CD4-positive, alpha-beta T cell treated with Interleukin-12 subunit alpha and Interleukin-12 subunit beta, for 1 hour (primary cell): ENCODE measurements at regions not wholly inside any gene's neighbourhood (a gene's known extent, or its start where the extent isn't known, plus 50 kb on each side); places are given as distances from the start of the nearest gene placed in this dataset.
A peak's percentile ranks its signal among the peaks of the same experiment; 100 is the strongest.

ENCODE experiments used
- DNase-seq: peaks from one replicate; pipeline ENCODE4 v3.0.0-alpha.2; 2020

- DNase-seq, result no peak
These were observed 276.5 kb upstream of the ID2 start for GRCh38 chr2:8405334-8405733.

DNA sequence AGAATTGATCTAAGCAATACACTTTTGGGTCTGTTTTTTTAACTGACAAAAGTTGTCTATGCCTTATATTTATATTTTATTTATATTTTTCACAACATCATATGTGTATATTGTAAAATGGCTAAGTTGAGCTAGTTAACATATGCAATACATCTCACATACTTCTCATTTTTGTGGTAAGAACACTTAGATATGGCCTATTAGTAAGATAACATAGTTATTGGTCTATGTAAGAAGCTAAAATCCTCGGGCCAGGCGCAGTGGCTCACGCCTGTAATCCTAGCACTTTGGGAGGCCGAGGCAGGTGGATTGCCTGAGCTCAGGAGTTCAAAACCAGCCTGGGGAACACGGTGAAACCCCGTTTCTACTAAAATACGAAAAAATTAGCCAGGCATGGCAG, 275.6 kb upstream of the ID2 start:
- no peak for DNase-seq

GRCh38 chr2:8407332-8407731, 274.5 kb upstream of the ID2 start:
- DNase-seq, result no peak

DNA sequence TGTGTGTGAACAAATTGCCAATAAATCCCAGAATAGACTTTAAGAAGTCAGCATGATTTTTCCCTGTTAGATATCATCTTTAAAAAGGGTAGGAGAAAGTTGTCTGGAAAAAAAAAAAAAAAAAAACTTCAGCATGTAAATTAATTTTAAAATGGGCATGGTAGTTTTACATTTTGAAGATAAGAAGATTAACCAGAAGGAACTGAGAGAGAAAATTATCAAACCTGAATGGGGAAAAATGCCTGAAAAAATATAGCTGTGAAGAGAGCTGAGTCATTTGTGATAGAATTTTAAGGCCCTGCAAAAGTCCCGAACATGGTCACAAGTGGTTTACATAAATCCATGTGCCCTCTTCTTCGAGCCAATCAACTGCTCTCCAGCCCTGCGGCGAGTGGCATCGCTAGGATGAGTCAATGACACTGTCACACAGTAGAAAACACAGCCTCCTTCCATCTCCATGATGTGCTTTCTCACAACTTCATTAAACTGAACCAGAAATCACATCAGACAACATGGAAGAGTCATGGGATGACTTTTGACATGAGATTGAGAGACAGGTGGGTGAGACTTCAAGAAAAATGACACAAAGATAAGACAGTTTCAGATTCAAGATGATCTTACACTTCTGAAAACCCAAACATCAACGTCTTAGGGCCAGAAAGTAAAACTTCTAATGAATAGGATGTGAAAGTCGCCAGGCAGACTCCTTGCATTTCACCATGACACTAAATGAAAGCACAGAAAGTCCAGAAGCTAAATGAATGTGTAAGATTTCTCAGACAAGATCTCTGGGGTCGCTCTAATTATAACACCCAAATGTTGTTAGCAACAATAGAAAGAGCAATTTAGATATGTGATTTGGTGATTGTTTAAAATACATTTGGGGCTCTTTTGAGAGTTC, 273.0 kb upstream of the ID2 start:
- peak; percentile 54 for DNase-seq

DNA sequence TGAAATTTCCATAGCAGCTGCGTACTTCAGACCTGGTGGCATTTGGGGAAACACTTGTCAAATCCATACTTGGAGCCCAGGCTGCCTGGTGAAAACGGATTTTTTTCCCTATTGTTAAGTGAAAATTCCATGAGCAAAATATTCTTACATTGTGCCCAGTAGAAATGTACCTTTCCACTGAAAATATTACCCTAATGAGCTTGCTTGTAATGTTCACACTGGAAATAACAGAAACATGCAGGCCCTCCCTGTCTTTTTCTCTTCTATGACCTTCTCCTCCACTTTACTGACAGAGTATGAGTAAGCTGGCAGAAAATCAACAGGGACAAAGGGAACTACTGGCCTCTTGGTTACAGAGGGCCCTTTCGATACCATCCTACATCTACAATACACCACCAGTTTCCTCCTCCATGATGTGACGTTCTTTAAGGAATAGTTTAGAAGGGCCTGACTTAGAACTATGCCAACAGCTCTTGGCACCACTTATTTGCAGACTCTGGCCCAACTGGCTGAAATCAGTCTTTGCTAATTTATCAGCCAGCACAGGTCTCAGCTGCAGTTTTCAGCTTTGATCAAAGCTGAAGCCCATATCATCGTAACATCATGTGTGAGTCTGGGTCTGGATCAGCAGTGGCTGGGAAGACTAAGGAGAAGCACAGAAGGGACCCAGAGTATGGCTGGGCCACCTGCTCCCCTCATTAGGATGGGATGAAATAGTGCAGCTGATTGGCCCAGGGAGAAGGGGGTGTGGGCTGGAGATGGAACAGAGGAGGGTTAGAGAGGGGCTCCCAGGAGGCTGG, 272.2 kb upstream of the ID2 start:
- no peak for DNase-seq

DNA sequence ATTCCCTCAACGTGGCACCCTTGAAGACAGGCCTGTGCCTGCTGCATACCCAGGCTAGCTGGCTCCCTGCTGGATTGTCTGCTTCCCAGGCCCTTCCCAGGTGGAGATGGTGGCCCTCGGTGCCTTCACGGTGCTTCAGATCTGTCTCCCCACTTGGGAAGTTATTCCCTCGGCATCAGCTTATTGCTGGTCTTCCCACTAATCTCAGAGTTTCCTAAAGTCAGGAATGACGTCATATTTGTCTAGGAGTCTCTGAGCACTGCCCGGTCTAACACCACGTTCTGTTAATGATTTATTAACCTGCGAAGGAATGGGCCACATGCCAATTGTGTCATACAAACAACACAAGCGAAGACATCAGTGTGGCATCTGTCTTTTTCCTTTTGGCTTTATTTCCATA, 269.8 kb upstream of the ID2 start:
- DNase-seq, result no peak

- DNase-seq, result no peak
These were observed 269.3 kb upstream of the ID2 start for GRCh38 chr2:8412586-8412985.

GRCh38 chr2:8413589-8414135, 268.2 kb upstream of the ID2 start:
- DNase-seq, result no peak

DNA sequence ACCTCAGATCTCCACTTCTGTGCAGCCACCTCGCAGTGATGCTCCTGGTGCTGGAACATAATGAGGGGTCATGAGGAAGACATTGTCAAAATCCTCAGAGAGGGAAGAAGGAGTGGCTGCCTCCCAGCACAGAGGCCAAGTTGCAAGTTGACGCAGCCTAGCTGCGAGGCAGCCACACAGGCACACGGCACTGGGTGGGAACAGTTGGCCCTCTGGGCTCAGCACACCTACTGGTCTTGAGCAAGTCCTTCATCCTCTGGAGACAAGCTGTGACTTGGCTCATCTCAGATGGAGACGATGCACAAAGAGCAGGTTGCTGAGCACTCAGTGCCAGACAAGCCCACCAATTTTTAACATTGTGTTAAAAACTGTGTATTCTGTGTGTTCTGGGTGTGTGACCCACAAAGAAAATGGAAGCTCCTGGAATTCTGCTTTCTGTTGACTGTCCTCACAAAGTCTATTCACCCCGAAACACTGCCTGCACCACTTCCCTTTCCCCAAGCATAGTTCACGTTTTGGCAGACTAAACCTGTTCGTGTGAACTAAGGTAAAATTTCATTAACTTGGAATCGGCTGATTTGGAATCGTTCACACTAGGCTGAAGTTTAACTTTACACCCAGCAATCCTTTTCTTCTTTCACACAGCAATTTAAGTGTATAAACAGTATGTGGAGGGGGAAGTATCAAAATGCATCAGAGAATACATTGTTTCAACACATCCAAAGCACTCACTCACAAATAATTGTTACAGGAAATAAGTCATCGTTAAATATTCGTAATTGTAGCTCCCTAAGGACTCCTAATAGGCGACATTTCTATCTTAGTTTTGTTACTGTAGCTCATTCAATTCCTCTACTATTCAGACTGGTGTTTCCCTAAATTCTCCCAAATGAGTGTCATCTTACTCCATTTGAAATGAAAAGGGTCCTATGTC, 266.6 kb upstream of the ID2 start:
- DNase-seq, result no peak

GRCh38 chr2:8416001-8416571, 265.8 kb upstream of the ID2 start:
- no peak for DNase-seq

GRCh38 chr2:8416849-8417832, 264.7 kb upstream of the ID2 start:
- DNase-seq, result no peak

- DNase-seq, result no peak
These were observed 263.1 kb upstream of the ID2 start for GRCh38 chr2:8418721-8419120.

DNA sequence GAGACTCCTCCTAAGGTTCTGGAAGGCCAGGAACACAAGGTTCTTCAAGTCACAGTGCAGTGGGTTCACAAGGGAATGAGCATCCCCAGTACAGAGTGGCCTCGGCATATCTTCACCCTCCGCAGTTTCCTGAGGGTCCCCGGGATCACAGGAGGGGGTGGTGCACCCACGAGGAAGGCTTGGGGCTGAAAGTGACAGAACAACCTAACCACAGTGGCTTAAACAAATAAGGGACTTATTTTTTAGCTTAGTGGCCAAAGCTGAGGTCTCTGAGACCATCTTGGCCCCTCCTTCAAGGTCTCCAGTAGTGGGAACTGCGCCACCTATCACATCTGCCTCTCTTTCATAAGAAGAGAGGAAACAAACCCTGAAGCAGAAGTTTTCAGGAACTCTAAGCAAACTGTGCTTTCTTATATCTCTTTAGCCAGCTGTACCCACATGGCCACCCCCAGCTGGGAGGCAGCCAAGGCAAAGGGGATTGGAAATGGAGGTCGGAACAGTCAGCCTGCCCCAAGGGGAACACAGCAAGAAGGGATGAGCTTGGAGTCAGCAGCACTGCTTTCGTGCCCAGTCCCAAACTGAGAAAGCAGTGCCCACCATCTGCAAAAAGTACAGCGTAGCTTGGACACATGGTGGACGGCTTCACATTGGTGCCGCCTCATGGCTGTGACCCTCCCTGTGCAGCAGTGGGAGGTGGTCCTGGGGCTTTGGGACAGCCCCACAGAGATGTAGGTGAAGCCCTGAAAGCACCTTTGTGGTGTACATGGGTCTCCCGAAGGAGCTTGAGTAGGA, 260.0 kb upstream of the ID2 start:
- DNase-seq, result no peak

DNA sequence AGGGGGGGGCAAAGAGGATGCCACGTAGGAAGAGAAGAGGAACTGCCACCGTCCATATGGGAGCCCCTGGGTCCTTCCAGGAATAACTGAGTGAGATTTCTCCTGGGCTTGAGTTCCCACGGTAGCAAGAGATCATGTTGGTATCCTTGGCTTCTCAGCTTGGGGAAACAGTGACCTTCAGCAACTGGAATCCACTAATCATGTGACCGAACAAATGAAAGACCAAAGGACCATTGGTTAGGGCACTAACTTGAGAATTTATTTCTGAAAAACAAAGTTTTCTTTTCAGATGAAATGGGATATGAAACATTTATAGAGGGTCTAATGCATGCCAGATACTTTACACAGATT, 259.4 kb upstream of the ID2 start:
- no peak for DNase-seq

DNA sequence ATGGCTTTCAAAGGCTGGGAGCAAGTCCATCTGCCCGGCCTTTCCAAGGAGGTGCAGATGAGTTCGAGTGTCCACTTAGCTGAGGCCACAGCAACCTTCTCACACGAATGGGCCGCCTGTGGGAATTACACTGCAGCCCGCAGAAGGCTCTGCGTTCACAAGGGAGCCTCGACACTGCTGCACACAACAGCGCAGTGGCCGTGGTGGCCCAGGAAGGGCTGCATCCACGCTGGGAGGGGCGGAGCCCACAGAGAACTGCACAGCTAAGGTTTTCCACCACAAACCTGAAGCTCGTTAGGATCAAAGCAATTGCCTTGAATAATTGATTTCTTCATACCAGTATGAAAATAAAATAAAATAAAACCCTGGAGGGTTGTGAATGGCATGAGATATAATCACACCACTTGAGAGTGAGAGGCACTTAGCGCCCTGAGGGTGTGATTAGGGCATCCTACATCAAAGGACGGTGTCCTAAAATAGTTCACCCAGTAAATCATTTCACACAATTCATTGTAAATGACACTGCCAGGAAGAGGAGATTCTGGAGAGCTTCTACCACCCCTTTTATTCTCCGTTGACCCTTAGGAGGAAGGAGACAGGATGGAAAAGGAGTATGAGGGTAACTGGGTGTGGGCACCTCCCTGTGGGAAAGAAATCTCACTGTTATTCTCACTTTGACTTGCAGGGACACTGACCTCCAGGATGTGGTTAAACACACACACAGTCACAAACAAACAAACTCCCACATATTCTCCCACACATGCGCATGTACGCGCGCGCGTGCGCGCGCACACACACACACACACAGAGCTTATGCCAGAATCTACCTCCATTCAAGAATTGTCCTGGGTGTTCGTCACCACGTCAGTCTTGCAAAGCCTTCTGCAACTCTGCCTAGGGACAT, 256.6 kb upstream of the ID2 start:
- DNase-seq, result peak; percentile 28

DNA sequence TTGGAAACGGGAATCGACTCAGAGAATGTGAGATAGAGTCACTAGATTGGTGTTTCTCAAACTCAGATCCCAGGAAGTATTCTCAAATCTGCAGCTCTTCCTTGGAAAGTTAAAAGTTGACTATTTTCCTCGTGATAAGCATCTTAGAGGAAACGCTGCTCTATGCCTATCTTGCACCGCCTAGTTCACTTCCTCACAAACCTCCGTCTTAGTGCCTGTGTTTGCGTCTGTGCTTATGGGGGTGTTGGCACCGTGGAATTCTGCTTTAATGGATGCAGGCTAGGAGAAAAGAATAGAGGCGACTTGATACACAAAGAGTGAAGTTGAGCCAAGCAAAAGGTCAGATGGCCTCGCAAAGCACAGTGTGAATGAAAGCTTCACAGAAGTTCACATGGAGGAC, 255.3 kb upstream of the ID2 start:
- DNase-seq, result no peak

DNA sequence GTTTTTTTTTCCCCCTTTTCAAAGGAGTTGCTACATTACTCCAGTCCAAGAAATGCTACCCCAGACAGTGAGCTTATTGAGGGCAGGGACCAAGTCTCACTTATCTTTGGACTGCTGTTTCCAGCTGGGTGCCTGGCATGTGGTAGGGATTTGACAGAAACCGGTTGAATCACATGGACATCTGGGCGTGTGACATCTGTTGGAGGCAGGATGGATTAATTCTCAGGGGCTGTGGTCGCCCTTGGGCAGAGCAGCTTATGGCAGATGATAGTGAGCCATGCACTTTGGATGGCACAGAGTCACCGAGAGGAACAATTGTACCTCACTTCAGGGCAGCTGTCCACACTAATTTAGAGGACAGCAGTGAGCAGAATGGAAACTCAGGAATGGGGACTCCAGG, 254.6 kb upstream of the ID2 start:
- DNase-seq, result no peak

GRCh38 chr2:8430628-8431027, 251.2 kb upstream of the ID2 start:
- no peak for DNase-seq

GRCh38 chr2:8431446-8432125, 250.3 kb upstream of the ID2 start:
- DNase-seq, result no peak
